DND-41 (cell line): ENCODE measurements at regions not wholly inside any gene's neighbourhood (a gene's known extent, or its start where the extent isn't known, plus 50 kb on each side); places are given as distances from the start of the nearest gene placed in this dataset.

Experiments
- EZH2 ChIP-seq: IDR thresholded peaks from 3 replicates; pipeline ENCODE4 v1.6.1; 2012; ENCODE audit warnings: borderline replicate concordance, low read depth, mild to moderate bottlenecking, moderate library complexity, low read length, inconsistent platforms; ENCODE audit not compliant: severe bottlenecking
- TF ChIP-seq, protein P1 (sequence below): IDR thresholded peaks from 2 replicates; pipeline ENCODE4 v1.5.1; 2012; ENCODE audit warnings: borderline replicate concordance, low read length, moderate library complexity, mild to moderate bottlenecking; ENCODE audit not compliant: poor library complexity, severe bottlenecking; ENCODE audit errors: extremely low read depth

DNA sequence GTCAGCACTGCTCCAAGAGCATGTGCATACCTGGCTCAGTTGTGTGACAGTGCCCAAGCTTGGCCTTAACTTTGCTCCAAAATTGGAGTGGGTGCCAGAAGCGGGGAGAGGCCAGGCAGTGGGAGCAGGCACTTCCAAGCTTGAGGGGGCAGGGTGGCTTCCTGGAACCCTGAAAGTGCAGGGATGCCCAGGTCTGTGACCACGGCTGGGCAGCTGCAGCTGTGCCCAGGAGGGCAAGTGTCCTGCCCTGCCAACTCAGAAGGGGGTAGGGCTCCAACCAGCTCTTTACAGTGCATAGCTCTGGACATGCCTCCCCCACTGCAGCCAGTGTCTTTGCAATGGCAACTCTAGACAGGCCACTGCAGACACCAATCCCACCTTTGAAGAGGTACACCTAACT lies 478.6 kb downstream of the OTOL1 start:
- TF ChIP-seq, protein P1, sequence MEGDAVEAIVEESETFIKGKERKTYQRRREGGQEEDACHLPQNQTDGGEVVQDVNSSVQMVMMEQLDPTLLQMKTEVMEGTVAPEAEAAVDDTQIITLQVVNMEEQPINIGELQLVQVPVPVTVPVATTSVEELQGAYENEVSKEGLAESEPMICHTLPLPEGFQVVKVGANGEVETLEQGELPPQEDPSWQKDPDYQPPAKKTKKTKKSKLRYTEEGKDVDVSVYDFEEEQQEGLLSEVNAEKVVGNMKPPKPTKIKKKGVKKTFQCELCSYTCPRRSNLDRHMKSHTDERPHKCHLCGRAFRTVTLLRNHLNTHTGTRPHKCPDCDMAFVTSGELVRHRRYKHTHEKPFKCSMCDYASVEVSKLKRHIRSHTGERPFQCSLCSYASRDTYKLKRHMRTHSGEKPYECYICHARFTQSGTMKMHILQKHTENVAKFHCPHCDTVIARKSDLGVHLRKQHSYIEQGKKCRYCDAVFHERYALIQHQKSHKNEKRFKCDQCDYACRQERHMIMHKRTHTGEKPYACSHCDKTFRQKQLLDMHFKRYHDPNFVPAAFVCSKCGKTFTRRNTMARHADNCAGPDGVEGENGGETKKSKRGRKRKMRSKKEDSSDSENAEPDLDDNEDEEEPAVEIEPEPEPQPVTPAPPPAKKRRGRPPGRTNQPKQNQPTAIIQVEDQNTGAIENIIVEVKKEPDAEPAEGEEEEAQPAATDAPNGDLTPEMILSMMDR, result no peak
- no peak for TF ChIP-seq EZH2
